Iris pigment epithelial cell (primary cell): ENCODE measurements at regions not wholly inside any gene's neighbourhood (a gene's known extent, or its start where the extent isn't known, plus 50 kb on each side); places are given as distances from the start of the nearest gene placed in this dataset.
A peak's percentile ranks its signal among the peaks of the same experiment; 100 is the strongest.

Source experiments
- DNase-seq: peaks from one replicate; pipeline ENCODE4 v3.0.0-alpha.2; 2011; ENCODE audit warnings: low read depth

DNA sequence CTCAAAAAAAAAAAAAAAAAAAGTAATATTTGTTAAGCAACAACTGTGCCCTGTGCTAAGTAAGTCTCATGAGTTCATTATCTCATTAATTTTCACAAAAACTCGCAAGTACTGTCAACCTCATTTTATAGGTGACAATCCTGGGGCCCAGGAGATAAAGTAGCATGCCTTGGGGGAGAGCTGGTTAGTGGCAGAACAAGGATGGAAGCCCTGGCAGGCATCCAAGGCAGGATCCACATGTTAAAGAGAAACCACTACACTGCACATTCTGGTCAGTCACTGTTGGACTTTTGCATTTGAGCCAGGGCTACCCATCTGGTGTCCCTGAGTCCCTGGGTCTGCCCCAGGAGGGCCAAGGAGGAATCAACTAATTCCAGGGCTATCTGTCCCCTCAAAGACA lies 54.6 kb downstream of the ZFP36L2 start:
- peak; percentile 41 for DNase-seq

DNA sequence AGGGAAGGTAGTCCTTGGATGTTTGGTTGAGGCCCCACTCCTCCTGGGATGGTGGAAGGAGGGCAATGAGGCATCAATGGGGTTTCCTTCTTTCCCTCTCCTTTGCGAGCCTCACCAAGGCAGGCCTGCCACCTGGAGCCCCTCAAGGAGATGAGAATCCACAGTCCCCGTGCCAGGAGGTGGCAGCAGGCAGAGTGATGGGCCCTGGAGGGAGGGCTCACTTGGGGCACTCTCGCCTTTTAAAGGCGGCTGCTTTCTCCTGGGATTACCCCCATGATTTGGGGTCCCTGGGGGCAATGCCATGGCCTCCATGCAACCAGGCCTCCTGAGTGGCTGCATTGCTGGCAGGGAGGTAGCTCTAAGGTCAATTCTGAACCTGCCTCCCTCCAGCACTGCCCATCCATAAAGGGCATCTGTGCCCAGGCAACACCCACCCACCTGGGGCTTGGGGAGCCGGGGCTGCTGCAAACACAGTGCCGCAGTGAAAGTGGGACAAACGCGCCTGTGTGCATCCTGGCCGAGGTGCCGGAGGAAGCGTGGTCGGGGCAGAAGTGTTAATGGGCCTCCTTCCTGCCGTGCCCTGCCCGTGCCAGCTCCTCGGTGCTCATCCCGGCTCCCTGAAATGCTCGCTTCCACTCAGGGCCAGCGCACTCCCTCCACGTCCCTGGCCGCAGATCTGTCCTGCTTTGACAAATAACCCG lies 55.9 kb downstream of the ZFP36L2 start:
- no peak for DNase-seq

DNA sequence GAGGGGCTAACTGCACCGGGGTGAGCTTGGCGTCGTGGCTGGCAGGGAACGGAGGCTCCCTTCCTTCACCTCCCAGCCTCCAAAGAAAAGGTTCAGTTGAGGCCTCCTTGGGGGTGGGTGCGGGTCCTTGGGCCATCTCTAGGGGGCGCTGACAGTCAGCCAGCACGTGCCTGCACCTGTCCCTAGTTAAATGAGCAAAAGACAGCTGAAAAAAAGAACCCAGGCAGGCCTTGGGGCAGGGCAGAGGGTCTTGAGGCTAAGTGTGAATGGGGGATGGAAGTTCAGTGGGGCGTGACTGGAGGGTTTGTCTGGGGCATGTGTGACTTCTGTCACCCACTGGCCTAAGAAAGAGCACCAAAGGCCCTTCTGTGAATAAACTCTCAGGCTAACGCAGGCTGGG lies 56.4 kb downstream of the ZFP36L2 start:
- no peak for DNase-seq

DNA sequence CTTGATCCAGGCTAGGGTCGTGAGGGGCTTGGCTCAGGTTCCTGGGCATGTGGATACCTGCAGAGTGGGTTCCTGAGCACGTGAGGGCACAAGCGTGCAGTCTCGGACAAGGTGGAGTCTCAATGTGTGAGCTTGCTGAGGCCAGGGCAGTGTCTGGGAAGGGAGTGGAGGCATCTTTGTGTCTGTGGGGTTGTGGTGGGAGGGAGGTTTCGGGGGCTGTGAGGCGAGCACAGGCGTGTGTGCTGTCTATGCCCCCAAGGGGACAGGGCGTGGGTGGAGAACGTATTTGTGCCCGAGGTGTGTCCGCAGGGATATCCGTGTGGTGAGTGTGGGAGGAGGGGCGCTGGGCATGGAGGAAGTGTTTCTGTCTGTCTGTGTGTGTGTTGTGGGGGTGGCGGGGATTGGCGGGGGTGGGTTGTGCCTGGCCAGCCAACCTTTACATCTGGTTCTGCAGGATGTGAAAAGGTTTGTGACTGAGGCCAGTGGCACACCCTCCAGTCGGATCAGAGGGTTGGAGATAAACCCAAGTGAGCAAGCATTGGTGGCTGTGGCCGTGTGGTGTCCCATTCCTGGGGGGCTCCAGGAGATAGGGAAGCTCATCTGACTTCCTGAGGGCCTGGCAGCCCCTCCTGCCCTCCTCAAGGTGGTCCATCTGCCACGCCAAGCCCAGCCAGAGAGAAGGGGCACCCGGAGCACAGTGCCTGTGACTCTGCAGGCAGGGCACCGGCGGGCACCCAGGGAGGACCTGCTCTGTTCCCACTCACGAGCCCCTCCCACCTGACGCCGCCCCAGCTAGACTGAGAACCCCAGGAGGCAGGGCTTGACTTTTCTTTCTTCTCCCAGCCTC lies 57.1 kb downstream of the ZFP36L2 start:
- no peak for DNase-seq

DNA sequence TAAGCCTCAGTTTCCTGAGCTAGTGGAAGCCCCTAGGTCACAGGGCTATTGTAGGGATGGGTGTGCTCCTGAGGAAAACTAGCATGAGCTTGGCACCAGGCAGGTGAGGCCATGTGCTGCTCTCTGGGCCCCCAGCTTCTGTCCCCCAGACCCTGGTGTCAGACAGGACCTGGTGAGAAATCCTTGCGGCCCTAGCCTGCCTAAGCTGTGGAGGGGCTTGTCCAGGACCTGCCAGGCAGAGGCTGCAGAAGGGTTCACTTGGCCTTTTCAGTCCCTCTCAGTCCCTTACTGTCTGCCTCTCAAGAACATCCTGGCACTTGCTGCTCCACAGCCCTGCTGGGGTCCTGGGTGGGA lies 58.4 kb downstream of the ZFP36L2 start:
- no peak for DNase-seq

DNA sequence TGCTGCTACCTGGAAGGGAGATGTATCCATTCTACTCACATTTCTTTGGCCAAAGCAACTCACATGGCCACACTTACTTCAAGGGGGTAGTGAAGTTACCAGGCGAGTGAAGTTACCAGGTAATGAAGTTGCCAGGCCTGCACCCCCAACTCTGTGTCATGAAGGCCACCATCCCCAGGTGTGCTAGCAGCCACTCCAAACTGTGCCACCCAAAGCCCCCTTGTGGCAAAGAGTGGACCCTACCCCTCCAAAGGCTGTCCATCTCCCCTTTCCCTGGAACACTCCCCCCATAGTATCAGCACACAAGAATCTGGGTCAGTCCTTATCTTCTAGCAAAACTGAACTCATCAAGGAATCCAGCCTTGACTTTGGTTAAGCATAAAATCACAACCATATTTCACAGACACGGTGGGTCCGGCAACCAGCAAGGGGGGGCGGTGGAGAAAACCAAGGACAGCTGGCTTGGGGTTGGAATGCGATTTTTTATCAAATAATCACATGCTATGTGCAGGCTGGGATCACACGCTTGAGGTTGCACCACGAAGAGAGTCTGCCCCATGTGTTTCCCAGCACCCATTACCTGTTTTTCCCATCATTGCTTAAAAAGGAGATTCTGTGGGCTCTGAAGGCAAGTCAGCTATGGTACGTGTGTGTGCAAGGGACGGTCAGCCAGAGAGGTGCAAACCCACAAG lies 60.9 kb downstream of the ZFP36L2 start:
- no peak for DNase-seq

DNA sequence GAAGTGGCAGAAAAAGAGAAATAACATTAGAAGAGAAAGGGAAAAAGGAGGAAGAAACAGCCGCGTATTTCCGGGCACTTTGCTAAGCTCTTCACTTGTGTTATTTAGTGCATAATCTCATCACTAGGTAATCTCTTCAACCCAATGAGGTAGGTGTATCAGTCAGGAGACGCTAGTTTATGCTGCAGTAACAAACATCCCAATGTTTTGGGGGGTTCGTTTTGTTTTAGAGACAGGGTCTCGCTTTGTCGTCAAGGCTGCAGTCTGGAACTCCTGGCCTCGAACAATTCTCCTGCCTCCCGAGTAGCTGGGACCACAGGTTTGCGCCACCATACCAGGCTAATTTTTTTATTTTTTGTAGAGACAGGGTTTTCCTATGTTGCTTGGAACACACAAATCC lies 61.7 kb downstream of the ZFP36L2 start:
- DNase-seq = no peak

DNA sequence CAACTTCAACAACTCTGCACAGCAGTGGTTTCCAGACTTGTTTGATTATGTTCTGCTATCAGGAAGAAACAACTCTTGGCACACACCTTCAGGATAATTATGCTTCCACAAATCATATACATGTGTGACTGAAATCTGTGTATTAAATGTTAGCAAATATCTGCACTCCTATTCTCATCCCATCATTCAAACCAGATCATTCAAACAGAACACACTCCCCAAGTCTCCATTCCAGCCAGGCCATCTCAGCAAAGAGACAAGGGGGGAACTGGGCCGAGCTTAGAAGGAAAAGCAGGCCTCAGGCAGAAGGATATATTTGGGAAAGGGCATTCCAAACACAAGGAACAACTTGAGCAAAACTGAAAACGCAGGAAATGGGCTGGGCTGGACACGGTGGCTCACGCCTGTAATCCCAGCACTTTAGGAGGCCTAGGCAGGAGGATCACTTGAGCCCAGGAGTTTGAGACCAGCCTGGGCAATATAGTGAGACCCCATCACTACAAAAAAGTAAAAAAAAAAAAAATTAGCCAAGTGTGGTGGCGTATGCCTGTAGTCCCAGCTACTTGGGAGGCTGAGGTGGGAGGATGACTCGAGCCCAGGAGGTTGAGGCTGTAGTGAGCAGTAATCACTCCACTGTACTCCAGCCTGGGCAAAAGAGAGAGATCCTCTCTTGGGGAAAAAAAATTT lies 62.7 kb downstream of the ZFP36L2 start:
- DNase-seq = no peak

DNA sequence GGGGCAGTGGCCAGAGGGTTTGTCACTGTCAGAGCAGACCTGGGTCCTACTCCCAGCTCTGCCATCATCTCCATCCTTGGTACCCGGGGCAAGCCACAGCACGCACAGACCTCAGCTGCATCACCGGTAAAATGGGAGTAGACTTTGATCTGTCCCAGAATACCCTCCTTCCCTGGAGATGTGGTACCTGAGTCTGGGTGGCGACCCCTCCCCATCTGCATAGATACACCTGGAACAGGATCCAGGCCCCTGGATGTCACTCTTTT lies 64.0 kb downstream of the ZFP36L2 start:
- no peak for DNase-seq

DNA sequence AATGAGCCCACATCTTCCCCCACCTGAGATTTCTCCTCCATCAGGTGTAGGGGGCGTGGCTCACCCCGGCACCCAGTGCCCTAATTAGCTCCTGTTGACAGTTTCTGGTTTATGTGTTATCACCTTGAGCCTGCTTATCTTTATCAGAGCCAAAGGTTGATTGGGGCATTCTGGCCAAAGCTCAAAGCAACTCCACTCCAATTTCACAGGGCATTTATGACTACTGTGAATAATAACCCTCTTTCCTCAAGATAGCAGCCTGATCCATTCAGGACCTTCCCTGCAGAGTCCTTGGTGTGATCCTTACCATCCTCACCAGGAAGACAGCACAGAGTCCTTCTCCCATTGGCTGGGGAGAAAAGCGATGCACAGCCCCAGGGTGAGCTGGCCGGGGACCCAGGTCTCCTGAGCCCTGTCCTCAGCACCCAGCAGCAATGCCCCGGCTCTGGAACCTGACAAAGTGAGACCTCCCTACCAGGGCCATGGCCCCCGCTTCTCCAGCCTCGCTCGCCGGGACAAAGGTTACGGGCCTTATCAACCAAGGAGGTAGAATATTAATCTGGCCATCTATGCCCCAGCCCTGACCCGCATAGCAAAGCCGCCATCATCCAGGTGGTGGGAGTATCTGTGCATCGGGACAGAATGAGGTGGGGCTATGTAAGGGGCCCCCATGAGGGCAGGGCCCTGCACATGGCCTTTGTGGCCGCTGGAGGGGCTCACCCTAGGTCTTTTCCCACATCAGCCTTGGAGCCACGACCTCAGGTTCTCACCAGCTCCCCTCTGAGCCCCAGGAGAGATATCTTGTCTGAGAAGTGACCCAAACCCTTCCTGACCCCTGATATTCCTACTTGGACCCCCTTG lies 64.5 kb downstream of the ZFP36L2 start:
- DNase-seq = no peak

DNA sequence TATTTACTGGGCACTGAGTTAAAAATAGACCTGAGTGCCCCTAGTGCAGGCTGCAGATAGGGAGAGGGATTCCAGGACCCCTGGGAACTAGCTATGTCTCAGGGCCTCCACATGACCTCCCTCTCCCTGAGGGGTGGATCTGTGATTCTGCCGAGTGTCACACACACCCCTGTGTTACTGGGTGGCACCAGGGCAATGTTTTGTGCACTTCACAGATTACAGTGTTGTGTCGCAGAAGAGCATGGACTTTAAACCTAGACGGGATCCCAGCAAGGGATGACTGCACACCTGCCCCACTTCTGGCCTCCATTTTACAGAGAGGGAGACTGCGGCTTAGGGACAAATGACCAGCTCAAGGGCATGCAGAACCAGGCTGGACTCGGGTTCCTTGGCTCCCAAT lies 65.6 kb downstream of the ZFP36L2 start:
- DNase-seq = no peak

DNA sequence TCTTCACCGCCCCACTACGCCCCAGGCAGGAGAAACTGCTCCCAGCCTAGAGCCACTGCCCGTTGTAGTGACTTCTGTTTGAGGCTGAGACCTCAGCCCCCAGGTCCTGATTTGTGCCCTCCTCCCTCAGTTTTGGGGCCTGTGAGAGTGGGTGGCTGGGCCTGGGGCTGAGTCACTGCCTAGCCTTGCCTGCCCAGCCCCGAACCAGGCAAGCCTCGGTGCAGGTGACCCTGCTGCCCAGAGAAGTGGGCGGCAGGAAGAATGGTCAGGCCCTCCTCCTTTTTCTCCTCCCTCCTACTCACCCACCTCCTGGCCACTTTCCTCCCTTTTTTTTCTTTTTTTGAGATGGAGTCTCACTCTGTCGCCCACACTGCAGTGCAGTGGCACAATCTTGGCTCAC lies 66.6 kb downstream of the ZFP36L2 start:
- no peak for DNase-seq

DNA sequence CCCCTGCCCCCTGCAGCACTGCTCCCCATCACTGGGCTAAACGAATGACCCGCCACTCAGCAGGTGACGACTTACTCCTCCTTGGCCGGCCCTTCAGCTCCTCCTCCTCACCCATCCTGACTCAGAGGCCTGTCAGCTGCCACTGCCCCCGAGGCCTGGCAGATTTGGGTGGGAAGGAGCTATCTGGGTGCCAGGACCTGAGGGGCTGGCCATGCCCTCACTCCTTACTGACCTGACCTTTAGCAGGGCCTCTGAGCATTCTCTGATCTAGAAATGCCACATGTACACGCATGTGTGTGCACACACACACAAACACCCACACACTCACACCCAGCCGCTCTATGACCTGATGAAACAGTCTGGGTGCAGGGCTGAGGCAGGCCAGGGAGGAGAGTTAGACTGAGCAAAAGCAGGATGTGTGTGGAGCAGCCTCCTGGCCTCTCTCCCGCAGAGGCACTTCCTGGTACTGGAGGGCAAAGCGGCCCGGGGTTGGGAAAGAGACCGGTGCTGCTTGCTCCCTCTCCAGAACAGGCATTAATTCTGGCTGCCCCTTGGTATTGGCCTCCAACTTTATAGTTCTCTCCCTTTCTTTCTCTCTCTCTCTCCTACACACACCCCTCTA lies 68.0 kb downstream of the ZFP36L2 start:
- peak; percentile 69 for DNase-seq

DNA sequence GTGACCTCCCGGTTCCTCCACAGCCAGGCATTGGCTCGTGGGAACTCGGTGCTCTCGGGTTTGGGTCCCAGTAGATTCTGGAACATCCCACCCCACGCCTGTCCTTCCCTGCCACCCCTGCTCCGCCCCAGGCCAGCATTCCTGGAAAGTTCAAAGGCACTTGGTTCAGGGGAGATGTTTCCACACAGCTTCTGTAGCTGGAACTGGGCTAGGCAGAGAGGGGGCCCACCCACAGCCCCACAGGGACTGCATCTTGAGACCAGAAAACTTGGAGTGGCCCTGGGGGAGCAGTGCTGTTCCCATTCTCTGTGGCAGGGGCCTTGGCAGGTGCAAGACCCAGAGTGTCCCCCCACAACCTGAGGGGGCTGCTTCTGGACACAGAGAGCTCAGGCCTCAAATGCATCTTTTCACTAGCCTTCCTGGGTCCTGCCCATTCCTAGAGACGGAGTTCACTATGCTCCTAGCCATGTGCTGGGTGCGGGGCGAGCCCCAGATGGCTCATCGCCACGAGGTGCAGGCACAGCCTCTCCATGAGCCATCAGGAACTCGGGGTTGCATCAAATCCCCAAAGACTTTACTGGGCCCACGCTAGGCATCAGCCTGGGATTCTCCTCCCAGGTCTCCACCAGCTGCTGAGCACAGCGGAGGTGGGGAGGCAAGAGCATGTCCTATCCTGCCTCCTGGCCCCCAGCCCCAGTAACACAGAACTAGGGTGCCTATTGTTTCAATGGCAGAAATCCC lies 68.7 kb downstream of the ZFP36L2 start:
- no peak for DNase-seq

DNA sequence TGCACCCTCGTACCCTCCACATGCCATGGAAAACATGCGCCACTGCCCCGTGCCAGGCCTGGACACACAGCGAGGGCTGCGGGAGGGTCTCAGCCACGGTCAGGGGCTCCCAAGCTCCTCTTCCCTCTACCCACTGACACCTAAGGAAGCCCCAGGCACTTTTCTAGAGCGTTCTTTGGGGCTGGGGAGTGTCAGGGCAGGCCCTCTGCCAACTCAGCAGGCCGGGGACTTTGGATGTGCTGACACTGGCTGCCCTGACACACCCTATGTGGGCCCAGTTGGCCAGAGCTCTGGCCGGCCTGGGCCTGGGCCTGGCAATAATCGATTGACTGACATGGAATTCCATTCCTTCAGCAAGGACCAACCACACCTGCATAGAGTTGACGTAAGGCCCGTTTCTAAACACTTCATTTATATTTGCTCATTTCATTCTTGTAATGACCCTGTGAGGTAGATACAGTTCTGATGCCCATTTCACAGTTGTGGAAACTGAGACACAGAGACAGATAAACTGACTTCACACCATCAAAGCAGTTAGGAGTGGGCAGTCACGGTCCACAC lies 70.5 kb downstream of the ZFP36L2 start:
- no peak for DNase-seq

DNA sequence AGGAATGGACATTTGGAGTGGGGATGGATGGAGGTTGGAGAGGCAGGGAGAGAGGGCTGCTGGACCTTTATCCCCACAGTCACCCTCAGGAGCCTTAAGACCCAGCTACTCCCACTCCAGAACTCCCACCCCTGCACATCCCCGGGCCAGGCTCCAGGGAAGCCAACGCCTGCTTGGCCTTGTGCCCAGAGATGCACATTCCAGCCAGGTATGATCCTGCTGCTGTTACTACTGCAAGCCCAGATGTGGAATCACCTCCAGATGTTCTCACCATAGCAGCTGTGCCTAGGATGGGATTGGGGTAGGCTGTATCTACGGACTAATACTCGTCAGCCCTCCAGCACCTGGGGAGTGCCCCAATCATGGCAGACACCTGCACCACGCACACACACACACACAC lies 71.7 kb downstream of the ZFP36L2 start:
- no peak for DNase-seq

DNA sequence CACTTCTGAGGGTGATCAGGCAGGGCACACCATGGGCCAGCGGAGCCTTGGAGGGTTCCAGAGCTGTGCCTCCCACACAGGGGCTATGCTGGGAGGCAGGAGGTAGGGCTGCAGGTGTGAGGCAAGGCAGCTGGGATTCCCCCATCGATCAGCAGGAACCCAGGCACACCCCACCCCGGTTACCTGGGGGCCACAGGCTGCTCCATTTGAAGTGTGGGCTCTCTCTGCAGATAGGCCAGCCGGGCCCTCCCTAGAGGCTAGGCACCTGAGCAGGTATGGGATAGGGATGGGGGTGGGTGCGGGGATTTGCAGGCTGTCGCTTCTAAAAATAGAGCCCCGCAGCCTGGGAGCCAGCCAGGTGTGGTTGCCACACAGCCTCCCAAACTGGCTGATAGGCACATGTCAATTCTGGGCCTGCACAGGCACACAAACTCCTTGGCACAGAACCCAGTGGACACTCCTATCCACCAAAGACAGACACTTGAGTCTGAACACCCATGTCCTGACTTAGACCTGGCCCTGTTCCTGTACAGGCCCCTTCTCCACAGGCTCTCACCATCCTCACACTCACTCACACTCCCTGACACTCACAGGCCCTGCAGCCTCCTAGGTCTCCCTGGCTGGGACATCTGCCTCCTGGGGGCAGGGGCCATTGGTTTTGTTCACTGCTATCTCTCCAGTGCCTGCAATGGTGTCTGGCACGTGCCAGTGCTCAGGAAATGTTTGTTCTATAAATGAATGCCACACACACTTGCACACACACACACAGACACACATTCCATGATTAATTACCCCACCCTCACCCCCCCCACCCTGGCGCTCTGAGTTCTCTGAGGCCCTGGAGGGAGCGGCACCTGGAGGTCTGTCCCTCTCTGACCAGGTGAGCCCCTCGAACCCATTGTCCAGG lies 73.4 kb downstream of the ZFP36L2 start:
- no peak for DNase-seq

DNA sequence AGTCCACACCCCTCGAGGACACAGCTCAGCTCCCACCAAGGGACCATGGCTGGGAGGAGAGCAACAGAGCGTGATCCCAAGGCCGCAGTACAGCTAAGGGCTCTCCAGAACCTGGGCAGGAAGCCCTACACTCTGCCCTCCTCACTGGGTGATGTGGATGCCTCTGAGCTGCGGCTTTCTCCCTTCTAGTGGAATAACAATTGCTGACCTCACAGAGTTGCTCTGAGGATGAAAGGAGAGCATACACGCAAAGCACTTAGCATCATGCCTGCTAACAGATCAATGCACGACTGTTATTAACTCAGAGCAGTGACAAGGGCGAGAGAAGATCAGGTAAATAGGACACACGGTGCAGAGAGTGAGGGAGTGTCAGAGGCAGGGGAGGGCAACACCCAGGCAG lies 74.2 kb downstream of the ZFP36L2 start:
- DNase-seq = no peak

DNA sequence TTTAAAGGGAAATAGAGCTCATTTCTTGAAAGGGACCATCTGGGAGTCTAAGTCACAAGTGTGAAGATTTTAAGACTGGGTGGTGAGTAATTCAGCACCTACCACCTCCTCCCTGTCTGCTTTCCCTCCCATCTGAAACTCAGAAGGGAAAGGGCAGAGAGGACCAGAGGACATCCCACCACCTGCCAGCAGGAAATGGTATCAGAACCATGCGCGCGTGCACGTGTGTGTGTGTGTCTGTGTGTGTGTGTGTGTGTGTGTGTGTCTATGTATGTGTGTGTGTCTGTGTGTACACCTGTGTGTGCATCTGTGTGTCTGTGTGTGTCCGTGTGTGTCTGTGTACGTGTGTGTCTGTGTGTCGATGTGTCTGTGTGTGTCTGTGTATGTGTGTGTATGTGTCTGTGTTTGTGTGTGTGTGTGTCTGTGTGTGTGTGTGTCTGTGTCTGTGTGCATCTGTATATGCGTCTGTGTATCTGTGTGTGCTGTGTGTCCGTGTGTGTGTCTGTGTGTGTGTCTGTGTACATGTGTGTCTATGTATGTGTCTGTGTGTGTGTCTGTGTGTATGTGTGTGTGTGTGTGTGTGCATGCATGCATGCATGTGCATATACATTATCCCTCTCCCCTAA lies 76.8 kb downstream of the ZFP36L2 start:
- DNase-seq = no peak
